ENCODE measurements at regions not wholly inside any gene's neighbourhood (a gene's known extent, or its start where the extent isn't known, plus 50 kb on each side); places are given as distances from the start of the nearest gene placed in this dataset.

DNA sequence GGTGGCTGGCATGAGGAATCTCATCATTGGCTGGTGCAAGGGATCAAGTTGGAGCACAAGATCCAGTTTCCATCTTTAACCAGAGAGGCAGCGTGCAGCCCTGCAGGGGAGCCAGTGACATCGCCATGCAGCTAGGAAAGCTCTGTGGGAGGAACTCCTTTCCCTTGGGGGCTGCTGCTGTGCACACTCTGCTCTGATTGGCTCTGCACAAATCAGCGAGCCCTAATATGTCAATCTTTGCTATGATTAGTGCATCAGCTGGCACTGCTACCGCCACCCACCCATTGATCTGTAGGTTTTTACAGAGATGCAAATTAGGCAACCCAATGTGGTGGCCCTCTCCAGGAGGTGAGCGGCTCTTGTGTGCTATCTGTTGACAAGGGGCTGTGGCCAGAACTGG lies 262.6 kb downstream of the PCNX1 start:
- TF ChIP-seq NR2C2 (CRISPR knock-in tag; IDR thresholded peaks at IDR 0.05) (no peak), GTF2I (CRISPR knock-in tag; conservative IDR thresholded peaks at IDR 0.05) (no peak), NR3C1 (CRISPR knock-in tag; conservative IDR thresholded peaks at IDR 0.05; ENCODE audit: low read depth) (no peak), RELA (CRISPR knock-in tag; IDR thresholded peaks at IDR 0.05; ENCODE audit: borderline replicate concordance) (no peak), FOXK1 (CRISPR knock-in tag; IDR thresholded peaks at IDR 0.05) (no peak), CREM (CRISPR knock-in tag; IDR thresholded peaks at IDR 0.05) (no peak), SP1 (CRISPR knock-in tag; conservative IDR thresholded peaks at IDR 0.05) (no peak)
- TF ChIP-seq, protein P1, sequence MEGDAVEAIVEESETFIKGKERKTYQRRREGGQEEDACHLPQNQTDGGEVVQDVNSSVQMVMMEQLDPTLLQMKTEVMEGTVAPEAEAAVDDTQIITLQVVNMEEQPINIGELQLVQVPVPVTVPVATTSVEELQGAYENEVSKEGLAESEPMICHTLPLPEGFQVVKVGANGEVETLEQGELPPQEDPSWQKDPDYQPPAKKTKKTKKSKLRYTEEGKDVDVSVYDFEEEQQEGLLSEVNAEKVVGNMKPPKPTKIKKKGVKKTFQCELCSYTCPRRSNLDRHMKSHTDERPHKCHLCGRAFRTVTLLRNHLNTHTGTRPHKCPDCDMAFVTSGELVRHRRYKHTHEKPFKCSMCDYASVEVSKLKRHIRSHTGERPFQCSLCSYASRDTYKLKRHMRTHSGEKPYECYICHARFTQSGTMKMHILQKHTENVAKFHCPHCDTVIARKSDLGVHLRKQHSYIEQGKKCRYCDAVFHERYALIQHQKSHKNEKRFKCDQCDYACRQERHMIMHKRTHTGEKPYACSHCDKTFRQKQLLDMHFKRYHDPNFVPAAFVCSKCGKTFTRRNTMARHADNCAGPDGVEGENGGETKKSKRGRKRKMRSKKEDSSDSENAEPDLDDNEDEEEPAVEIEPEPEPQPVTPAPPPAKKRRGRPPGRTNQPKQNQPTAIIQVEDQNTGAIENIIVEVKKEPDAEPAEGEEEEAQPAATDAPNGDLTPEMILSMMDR (IDR thresholded peaks at IDR 0.05), result no peak
- no peak for DNase-seq (ENCODE audit: low spot score)
- H3K9me3 Mint-ChIP-seq, result no peaks in the 10 kb centered on the region
- POLR2A ChIA-PET, result no interaction called here
- peaks cover 3% of the 10 kb centered on the region for H3K4me1 Mint-ChIP-seq
- ATAC-seq, result no peak
- no peaks in the 10 kb centered on the region for H3K36me3 Mint-ChIP-seq
- H3K4me3 Mint-ChIP-seq, result no peak overlapping the region
- H3K27ac Mint-ChIP-seq, result no peak overlapping the region
- CTCF ChIA-PET, result no interaction called here
- H3K27me3 Mint-ChIP-seq (ENCODE audit: low read depth), result no peaks in the 10 kb centered on the region

DNA sequence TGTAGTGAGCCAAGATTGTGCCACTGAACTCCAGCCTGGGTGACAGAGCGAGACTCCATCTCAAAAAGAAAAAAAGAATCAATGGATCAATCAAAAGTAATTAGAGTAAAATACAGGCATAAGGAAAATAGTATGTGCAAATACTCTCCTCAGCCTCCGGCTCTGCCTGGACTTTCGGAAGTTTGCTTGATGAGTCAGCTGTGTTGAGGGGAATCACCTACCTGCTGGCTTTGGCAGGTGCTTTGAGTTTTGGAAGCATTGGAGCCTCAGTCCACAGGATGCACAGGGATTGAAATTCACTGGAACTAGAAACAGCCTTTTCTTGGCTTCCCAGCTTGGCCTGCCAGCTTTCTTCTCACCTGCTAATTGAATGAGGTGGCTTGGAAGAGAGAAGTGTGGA lies 268.2 kb downstream of the PCNX1 start:
- Mint-ChIP-seq H3K9me3 (no peaks in the 10 kb centered on the region), H3K4me1 (no peaks in the 10 kb centered on the region), H3K4me3 (no peak overlapping the region), H3K27me3 (ENCODE audit: low read depth) (no peaks in the 10 kb centered on the region), H3K27ac (no peak overlapping the region), H3K36me3 (no peaks in the 10 kb centered on the region)
- TF ChIP-seq GTF2I (CRISPR knock-in tag; conservative IDR thresholded peaks at IDR 0.05) (no peak), SP1 (CRISPR knock-in tag; conservative IDR thresholded peaks at IDR 0.05) (no peak), TCF7 (CRISPR knock-in tag; IDR thresholded peaks at IDR 0.05; ENCODE audit: low read depth) (no peak), JAZF1 (CRISPR knock-in tag; IDR thresholded peaks at IDR 0.05) (no peak), ZNF396 (CRISPR knock-in tag; IDR thresholded peaks at IDR 0.05; ENCODE audit: borderline replicate concordance) (no peak), MXD4 (CRISPR knock-in tag; IDR thresholded peaks at IDR 0.05; ENCODE audit: borderline replicate concordance) (no peak), TEAD4 (CRISPR knock-in tag; IDR thresholded peaks at IDR 0.05) (no peak)
- TF ChIP-seq, protein P2, sequence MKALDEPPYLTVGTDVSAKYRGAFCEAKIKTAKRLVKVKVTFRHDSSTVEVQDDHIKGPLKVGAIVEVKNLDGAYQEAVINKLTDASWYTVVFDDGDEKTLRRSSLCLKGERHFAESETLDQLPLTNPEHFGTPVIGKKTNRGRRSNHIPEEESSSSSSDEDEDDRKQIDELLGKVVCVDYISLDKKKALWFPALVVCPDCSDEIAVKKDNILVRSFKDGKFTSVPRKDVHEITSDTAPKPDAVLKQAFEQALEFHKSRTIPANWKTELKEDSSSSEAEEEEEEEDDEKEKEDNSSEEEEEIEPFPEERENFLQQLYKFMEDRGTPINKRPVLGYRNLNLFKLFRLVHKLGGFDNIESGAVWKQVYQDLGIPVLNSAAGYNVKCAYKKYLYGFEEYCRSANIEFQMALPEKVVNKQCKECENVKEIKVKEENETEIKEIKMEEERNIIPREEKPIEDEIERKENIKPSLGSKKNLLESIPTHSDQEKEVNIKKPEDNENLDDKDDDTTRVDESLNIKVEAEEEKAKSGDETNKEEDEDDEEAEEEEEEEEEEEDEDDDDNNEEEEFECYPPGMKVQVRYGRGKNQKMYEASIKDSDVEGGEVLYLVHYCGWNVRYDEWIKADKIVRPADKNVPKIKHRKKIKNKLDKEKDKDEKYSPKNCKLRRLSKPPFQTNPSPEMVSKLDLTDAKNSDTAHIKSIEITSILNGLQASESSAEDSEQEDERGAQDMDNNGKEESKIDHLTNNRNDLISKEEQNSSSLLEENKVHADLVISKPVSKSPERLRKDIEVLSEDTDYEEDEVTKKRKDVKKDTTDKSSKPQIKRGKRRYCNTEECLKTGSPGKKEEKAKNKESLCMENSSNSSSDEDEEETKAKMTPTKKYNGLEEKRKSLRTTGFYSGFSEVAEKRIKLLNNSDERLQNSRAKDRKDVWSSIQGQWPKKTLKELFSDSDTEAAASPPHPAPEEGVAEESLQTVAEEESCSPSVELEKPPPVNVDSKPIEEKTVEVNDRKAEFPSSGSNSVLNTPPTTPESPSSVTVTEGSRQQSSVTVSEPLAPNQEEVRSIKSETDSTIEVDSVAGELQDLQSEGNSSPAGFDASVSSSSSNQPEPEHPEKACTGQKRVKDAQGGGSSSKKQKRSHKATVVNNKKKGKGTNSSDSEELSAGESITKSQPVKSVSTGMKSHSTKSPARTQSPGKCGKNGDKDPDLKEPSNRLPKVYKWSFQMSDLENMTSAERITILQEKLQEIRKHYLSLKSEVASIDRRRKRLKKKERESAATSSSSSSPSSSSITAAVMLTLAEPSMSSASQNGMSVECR (CRISPR knock-in tag; IDR thresholded peaks at IDR 0.05; ENCODE audit: borderline replicate concordance), result no peak
- TF ChIP-seq, protein P3, sequence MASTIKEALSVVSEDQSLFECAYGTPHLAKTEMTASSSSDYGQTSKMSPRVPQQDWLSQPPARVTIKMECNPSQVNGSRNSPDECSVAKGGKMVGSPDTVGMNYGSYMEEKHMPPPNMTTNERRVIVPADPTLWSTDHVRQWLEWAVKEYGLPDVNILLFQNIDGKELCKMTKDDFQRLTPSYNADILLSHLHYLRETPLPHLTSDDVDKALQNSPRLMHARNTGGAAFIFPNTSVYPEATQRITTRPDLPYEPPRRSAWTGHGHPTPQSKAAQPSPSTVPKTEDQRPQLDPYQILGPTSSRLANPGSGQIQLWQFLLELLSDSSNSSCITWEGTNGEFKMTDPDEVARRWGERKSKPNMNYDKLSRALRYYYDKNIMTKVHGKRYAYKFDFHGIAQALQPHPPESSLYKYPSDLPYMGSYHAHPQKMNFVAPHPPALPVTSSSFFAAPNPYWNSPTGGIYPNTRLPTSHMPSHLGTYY (CRISPR knock-in tag; IDR thresholded peaks at IDR 0.05), result no peak
- TF ChIP-seq, protein P4, sequence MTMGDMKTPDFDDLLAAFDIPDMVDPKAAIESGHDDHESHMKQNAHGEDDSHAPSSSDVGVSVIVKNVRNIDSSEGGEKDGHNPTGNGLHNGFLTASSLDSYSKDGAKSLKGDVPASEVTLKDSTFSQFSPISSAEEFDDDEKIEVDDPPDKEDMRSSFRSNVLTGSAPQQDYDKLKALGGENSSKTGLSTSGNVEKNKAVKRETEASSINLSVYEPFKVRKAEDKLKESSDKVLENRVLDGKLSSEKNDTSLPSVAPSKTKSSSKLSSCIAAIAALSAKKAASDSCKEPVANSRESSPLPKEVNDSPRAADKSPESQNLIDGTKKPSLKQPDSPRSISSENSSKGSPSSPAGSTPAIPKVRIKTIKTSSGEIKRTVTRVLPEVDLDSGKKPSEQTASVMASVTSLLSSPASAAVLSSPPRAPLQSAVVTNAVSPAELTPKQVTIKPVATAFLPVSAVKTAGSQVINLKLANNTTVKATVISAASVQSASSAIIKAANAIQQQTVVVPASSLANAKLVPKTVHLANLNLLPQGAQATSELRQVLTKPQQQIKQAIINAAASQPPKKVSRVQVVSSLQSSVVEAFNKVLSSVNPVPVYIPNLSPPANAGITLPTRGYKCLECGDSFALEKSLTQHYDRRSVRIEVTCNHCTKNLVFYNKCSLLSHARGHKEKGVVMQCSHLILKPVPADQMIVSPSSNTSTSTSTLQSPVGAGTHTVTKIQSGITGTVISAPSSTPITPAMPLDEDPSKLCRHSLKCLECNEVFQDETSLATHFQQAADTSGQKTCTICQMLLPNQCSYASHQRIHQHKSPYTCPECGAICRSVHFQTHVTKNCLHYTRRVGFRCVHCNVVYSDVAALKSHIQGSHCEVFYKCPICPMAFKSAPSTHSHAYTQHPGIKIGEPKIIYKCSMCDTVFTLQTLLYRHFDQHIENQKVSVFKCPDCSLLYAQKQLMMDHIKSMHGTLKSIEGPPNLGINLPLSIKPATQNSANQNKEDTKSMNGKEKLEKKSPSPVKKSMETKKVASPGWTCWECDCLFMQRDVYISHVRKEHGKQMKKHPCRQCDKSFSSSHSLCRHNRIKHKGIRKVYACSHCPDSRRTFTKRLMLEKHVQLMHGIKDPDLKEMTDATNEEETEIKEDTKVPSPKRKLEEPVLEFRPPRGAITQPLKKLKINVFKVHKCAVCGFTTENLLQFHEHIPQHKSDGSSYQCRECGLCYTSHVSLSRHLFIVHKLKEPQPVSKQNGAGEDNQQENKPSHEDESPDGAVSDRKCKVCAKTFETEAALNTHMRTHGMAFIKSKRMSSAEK (CRISPR knock-in tag; IDR thresholded peaks at IDR 0.05; ENCODE audit: borderline replicate concordance), result no peak
- DNase-seq (ENCODE audit: low spot score) (no peak), ATAC-seq (no peak)
- ChIA-PET POLR2A (no interaction called here), CTCF (interaction anchor here (0.9 kb wide), 1 partner anchor 9 kb away, joined by 3 read pairs; no protein-coding TSS in a partner anchor)

All from WTC11 (cell line).